ENCODE measurements at regions not wholly inside any gene's neighbourhood (a gene's known extent, or its start where the extent isn't known, plus 50 kb on each side); places are given as distances from the start of the nearest gene placed in this dataset.

GRCh38 chr12:19940267-19940666 lies 428.1 kb upstream of the PDE3A start:
- no peak for DNase-seq
- Mint-ChIP-seq H3K4me3 (no peak overlapping the region), H3K9me3 (no peaks in the 10 kb centered on the region), H3K36me3 (no peaks in the 10 kb centered on the region), H3K4me1 (no peaks in the 10 kb centered on the region), H3K27ac (no peak overlapping the region), H3K27me3 (peaks cover 0 to 11% of the 10 kb centered on the region in 2 donors)
- Histone ChIP-seq H3K4me1 (ENCODE audit: insufficient read depth, low read length) (no peaks in the 10 kb centered on the region), H3K27me3 (ENCODE audit: insufficient read depth, low read length, poor library complexity, severe bottlenecking) (no peaks in the 10 kb centered on the region), H3K9me3 (ENCODE audit: low read length) (no peaks in the 10 kb centered on the region), H3K27ac (ENCODE audit: low read depth, low read length) (no peak overlapping the region), H3K4me3 (ENCODE audit: low read length) (no peak overlapping the region), H3K36me3 (ENCODE audit: insufficient read depth, low read length) (no peaks in the 10 kb centered on the region)
- CTCF ChIA-PET, result no interaction called here
- POLR2A ChIA-PET, result no interaction called here

GRCh38 chr12:19941096-19941495 lies 427.2 kb upstream of the PDE3A start:
- H3K4me1 ChIP-seq (ENCODE audit: insufficient read depth, low read length), result no peaks in the 10 kb centered on the region
- Mint-ChIP-seq H3K4me3 (no peak overlapping the region), H3K27ac (no peak overlapping the region), H3K9me3 (no peaks in the 10 kb centered on the region), H3K27me3 (peaks cover 0 to 8% of the 10 kb centered on the region in 2 donors), H3K4me1 (no peaks in the 10 kb centered on the region), H3K36me3 (no peaks in the 10 kb centered on the region)
- no peak for DNase-seq
- no peaks in the 10 kb centered on the region for H3K9me3 ChIP-seq (ENCODE audit: low read length)
- no peaks in the 10 kb centered on the region for H3K27me3 ChIP-seq (ENCODE audit: insufficient read depth, low read length, poor library complexity, severe bottlenecking)
- H3K4me3 ChIP-seq (ENCODE audit: low read length), result no peak overlapping the region
- no peak overlapping the region for H3K27ac ChIP-seq (ENCODE audit: low read depth, low read length)
- H3K36me3 ChIP-seq (ENCODE audit: insufficient read depth, low read length), result no peaks in the 10 kb centered on the region
- POLR2A ChIA-PET, result no interaction called here
- CTCF ChIA-PET, result no interaction called here

GRCh38 chr12:19945559-19946435 lies 422.5 kb upstream of the PDE3A start:
- H3K4me3 Mint-ChIP-seq, result no peak overlapping the region
- Histone ChIP-seq H3K36me3 (ENCODE audit: insufficient read depth, low read length) (no peaks in the 10 kb centered on the region), H3K4me3 (ENCODE audit: low read length) (no peak overlapping the region), H3K27me3 (ENCODE audit: insufficient read depth, low read length, poor library complexity, severe bottlenecking) (no peaks in the 10 kb centered on the region), H3K9me3 (ENCODE audit: low read length) (no peaks in the 10 kb centered on the region), H3K4me1 (ENCODE audit: insufficient read depth, low read length) (no peaks in the 10 kb centered on the region), H3K27ac (ENCODE audit: low read depth, low read length) (no peak overlapping the region)
- CTCF ChIA-PET, result no interaction called here
- POLR2A ChIA-PET, result no interaction called here
- DNase-seq, result no peak
- H3K4me1 Mint-ChIP-seq, result no peaks in the 10 kb centered on the region
- no peak overlapping the region for H3K27ac Mint-ChIP-seq
- no peaks in the 10 kb centered on the region for H3K27me3 Mint-ChIP-seq
- peaks cover 0 to 2% (median 0%) of the 10 kb centered on the region in 3 donors for H3K36me3 Mint-ChIP-seq
- peaks cover 2 to 7% (median 5%) of the 10 kb centered on the region in 5 donors for H3K9me3 Mint-ChIP-seq

GRCh38 chr12:19946550-19946949 lies 421.8 kb upstream of the PDE3A start:
- POLR2A ChIA-PET, result no interaction called here
- no peaks in the 10 kb centered on the region for H3K27me3 ChIP-seq (ENCODE audit: insufficient read depth, low read length, poor library complexity, severe bottlenecking)
- H3K4me1 Mint-ChIP-seq, result no peaks in the 10 kb centered on the region

GRCh38 chr12:19947344-19947743 lies 421.0 kb upstream of the PDE3A start:
- Histone ChIP-seq H3K36me3 (ENCODE audit: insufficient read depth, low read length) (no peaks in the 10 kb centered on the region), H3K27ac (ENCODE audit: low read depth, low read length) (no peak overlapping the region), H3K27me3 (ENCODE audit: insufficient read depth, low read length, poor library complexity, severe bottlenecking) (no peaks in the 10 kb centered on the region), H3K4me1 (ENCODE audit: insufficient read depth, low read length) (no peaks in the 10 kb centered on the region), H3K9me3 (ENCODE audit: low read length) (no peaks in the 10 kb centered on the region), H3K4me3 (ENCODE audit: low read length) (no peak overlapping the region)
- Mint-ChIP-seq H3K27me3 (no peaks in the 10 kb centered on the region), H3K36me3 (peaks cover 0 to 2% (median 0%) of the 10 kb centered on the region in 3 donors), H3K4me3 (no peak overlapping the region), H3K9me3 (peaks cover 2 to 7% (median 6%) of the 10 kb centered on the region in 5 donors), H3K27ac (no peak overlapping the region), H3K4me1 (no peaks in the 10 kb centered on the region)
- no peak for DNase-seq
- ChIA-PET POLR2A (no interaction called here), CTCF (no interaction called here)

More at GRCh38 chr12:19946550-19946949, 421.8 kb upstream of the PDE3A start:
- Mint-ChIP-seq H3K36me3 (peaks cover 0 to 2% (median 0%) of the 10 kb centered on the region in 3 donors), H3K9me3 (peaks cover 2 to 7% (median 5%) of the 10 kb centered on the region in 5 donors), H3K27ac (no peak overlapping the region), H3K4me3 (no peak overlapping the region), H3K27me3 (no peaks in the 10 kb centered on the region)
- Histone ChIP-seq H3K36me3 (ENCODE audit: insufficient read depth, low read length) (no peaks in the 10 kb centered on the region), H3K9me3 (ENCODE audit: low read length) (no peaks in the 10 kb centered on the region), H3K4me1 (ENCODE audit: insufficient read depth, low read length) (no peaks in the 10 kb centered on the region), H3K27ac (ENCODE audit: low read depth, low read length) (no peak overlapping the region), H3K4me3 (ENCODE audit: low read length) (no peak overlapping the region)
- DNase-seq, result no peak
- CTCF ChIA-PET, result no interaction called here

- POLR2A ChIA-PET, result no interaction called here
- no peak overlapping the region for H3K27ac Mint-ChIP-seq
- no peaks in the 10 kb centered on the region for H3K4me1 Mint-ChIP-seq
These were observed 416.7 kb upstream of the PDE3A start for GRCh38 chr12:19951664-19952063.

GRCh38 chr12:19953734-19954133 lies 414.6 kb upstream of the PDE3A start:
- H3K27me3 Mint-ChIP-seq, result peaks cover 0 to 2% of the 10 kb centered on the region in 2 donors
- H3K4me1 ChIP-seq (ENCODE audit: insufficient read depth, low read length), result no peaks in the 10 kb centered on the region
- CTCF ChIA-PET, result no interaction called here
- no peaks in the 10 kb centered on the region for H3K36me3 ChIP-seq (ENCODE audit: insufficient read depth, low read length)
- H3K36me3 Mint-ChIP-seq, result no peaks in the 10 kb centered on the region
- POLR2A ChIA-PET, result no interaction called here
- no peak overlapping the region for H3K4me3 Mint-ChIP-seq
- H3K4me3 ChIP-seq (ENCODE audit: low read length), result no peak overlapping the region
- H3K27me3 ChIP-seq (ENCODE audit: insufficient read depth, low read length, poor library complexity, severe bottlenecking), result no peaks in the 10 kb centered on the region
- no peak overlapping the region for H3K27ac ChIP-seq (ENCODE audit: low read depth, low read length)
- H3K4me1 Mint-ChIP-seq, result no peaks in the 10 kb centered on the region
- no peaks in the 10 kb centered on the region for H3K9me3 ChIP-seq (ENCODE audit: low read length)
- DNase-seq, result no peak
- no peak overlapping the region for H3K27ac Mint-ChIP-seq
- peaks cover 2 to 6% (median 4%) of the 10 kb centered on the region in 5 donors for H3K9me3 Mint-ChIP-seq

More at GRCh38 chr12:19951664-19952063, 416.7 kb upstream of the PDE3A start:
- DNase-seq, result no peak
- H3K27me3 Mint-ChIP-seq, result peaks cover 0 to 2% of the 10 kb centered on the region in 2 donors
- CTCF ChIA-PET, result no interaction called here
- Histone ChIP-seq H3K27me3 (ENCODE audit: insufficient read depth, low read length, poor library complexity, severe bottlenecking) (no peaks in the 10 kb centered on the region), H3K4me3 (ENCODE audit: low read length) (no peak overlapping the region), H3K36me3 (ENCODE audit: insufficient read depth, low read length) (no peaks in the 10 kb centered on the region), H3K27ac (ENCODE audit: low read depth, low read length) (no peak overlapping the region), H3K9me3 (ENCODE audit: low read length) (no peaks in the 10 kb centered on the region), H3K4me1 (ENCODE audit: insufficient read depth, low read length) (no peaks in the 10 kb centered on the region)
- peaks cover 0 to 2% (median 0%) of the 10 kb centered on the region in 3 donors for H3K36me3 Mint-ChIP-seq
- peaks cover 2 to 7% (median 6%) of the 10 kb centered on the region in 5 donors for H3K9me3 Mint-ChIP-seq
- H3K4me3 Mint-ChIP-seq, result no peak overlapping the region

GRCh38 chr12:19954163-19954562 lies 414.2 kb upstream of the PDE3A start:
- H3K4me3 Mint-ChIP-seq, result no peak overlapping the region
- Histone ChIP-seq H3K27me3 (ENCODE audit: insufficient read depth, low read length, poor library complexity, severe bottlenecking) (no peaks in the 10 kb centered on the region), H3K4me3 (ENCODE audit: low read length) (no peak overlapping the region), H3K27ac (ENCODE audit: low read depth, low read length) (no peak overlapping the region), H3K9me3 (ENCODE audit: low read length) (no peaks in the 10 kb centered on the region), H3K4me1 (ENCODE audit: insufficient read depth, low read length) (no peaks in the 10 kb centered on the region), H3K36me3 (ENCODE audit: insufficient read depth, low read length) (no peaks in the 10 kb centered on the region)
- peaks cover 0 to 6% (median 2%) of the 10 kb centered on the region in 5 donors for H3K9me3 Mint-ChIP-seq
- POLR2A ChIA-PET, result no interaction called here
- DNase-seq, result no peak
- no peaks in the 10 kb centered on the region for H3K36me3 Mint-ChIP-seq
- peaks cover 0 to 2% of the 10 kb centered on the region in 2 donors for H3K27me3 Mint-ChIP-seq
- no peak overlapping the region for H3K27ac Mint-ChIP-seq
- H3K4me1 Mint-ChIP-seq, result no peaks in the 10 kb centered on the region
- CTCF ChIA-PET, result no interaction called here
